Endodermal cell (in vitro differentiated cells): ENCODE measurements at regions not wholly inside any gene's neighbourhood (a gene's known extent, or its start where the extent isn't known, plus 50 kb on each side); places are given as distances from the start of the nearest gene placed in this dataset.
"Not testable (repeated sequence)": the region's sequence is repeated elsewhere in the genome, so short reads cannot be mapped to it uniquely, and the experiment has no call there.

Experiments
- DNase-seq: peaks from one replicate; pipeline ENCODE4 v3.0.0-alpha.2; 2017
- H3K27ac ChIP-seq: 2 replicates; pipeline ENCODE4 v1.5.1; 2013; ENCODE audit warnings: mild to moderate bottlenecking, low read depth, low read length, moderate library complexity
- H3K27me3 ChIP-seq: 2 replicates; pipeline ENCODE4 v1.6.1; 2013; ENCODE audit warnings: mild to moderate bottlenecking, low read length, moderate library complexity; ENCODE audit not compliant: insufficient read depth, control insufficient read depth, poor library complexity, severe bottlenecking
- H3K36me3 ChIP-seq: 2 replicates; pipeline ENCODE4 v1.7.0; 2013; ENCODE audit warnings: mild to moderate bottlenecking, low read length, moderate library complexity; ENCODE audit not compliant: control insufficient read depth, insufficient read depth
- H3K4me1 ChIP-seq: one replicate; pipeline ENCODE4 v1.7.0; 2013; ENCODE audit warnings: low read length; ENCODE audit not compliant: control insufficient read depth, insufficient read depth
- H3K4me3 ChIP-seq: 2 replicates; pipeline ENCODE4 v1.5.1; 2013; ENCODE audit warnings: mild to moderate bottlenecking, low read length, moderate library complexity
- H3K9ac ChIP-seq: 2 replicates; pipeline ENCODE4 v1.6.1; 2013; ENCODE audit warnings: mild to moderate bottlenecking, low read length, moderate library complexity; ENCODE audit not compliant: poor library complexity, severe bottlenecking; ENCODE audit errors: extremely low read depth
- H3K9me3 ChIP-seq: 2 replicates; pipeline ENCODE4 v1.6.1; 2013; ENCODE audit warnings: mild to moderate bottlenecking, low read length, moderate library complexity; ENCODE audit not compliant: control insufficient read depth
- H3K27ac Mint-ChIP-seq: 2 replicates; pipeline ENCODE4 v1.8.0; 2020; ENCODE audit warnings: mixed read lengths
- H3K27me3 Mint-ChIP-seq: 2 replicates; pipeline ENCODE4 v1.8.0; 2021; ENCODE audit warnings: mild to moderate bottlenecking, mixed read lengths; ENCODE audit not compliant: insufficient read depth
- H3K36me3 Mint-ChIP-seq: 2 replicates; pipeline ENCODE4 v1.8.0; 2020; ENCODE audit warnings: low read depth, mixed read lengths
- H3K4me1 Mint-ChIP-seq: 2 replicates; pipeline ENCODE4 v1.8.0; 2020; ENCODE audit warnings: mixed read lengths
- H3K4me3 Mint-ChIP-seq: 2 replicates; pipeline ENCODE4 v1.8.0; 2020; ENCODE audit warnings: mild to moderate bottlenecking, moderate library complexity, mixed read lengths
- H3K9me3 Mint-ChIP-seq: 2 replicates; pipeline ENCODE4 v1.8.0; 2020; ENCODE audit warnings: mild to moderate bottlenecking, mixed read lengths
- CTCF ChIP-seq: fragments of 200-600 bp; sonication (generic); conservative IDR thresholded peaks from 2 replicates; pipeline ENCODE4 v1.5.0; 2021; ENCODE audit warnings: antibody characterized with exemption, mild to moderate bottlenecking
- WGBS, 2 experiments: methylation state at CpG; one replicate each; pipeline versions ENCODE4 v1.1.5 to v1.1.7; 2013; ENCODE audit warnings: missing lambda C conversion rate in 2 of 2, mixed read lengths in 1 of 2; ENCODE audit not compliant: insufficient coverage in 1 of 2, insufficient read length in 1 of 2; 5-methylcytosine and 5-hydroxymethylcytosine counted together

DNA sequence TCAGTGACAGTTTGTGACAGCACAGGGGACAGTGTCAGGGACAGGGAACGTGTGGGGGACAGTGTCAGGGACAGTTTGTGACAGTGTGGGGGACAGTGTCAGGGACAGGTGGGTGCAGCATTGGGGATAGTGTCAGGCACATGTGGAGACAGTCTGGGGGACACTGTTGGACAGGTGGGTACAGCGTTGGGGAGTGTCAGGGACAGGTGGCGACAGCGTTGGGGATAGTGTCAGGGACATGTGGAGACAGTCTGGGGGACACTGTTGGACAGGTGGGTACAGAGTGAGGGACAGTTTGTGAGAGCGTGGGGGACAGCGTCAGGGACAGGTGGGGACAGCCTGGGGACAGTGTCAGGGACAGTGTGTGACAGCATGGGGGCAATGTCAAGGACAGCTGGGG is 140.0 kb downstream of the TMEM121 start:
- Histone ChIP-seq H3K9me3 (no peaks in the 10 kb centered on the region), H3K27me3 (no peaks in the 10 kb centered on the region), H3K4me3 (no peak overlapping the region), H3K4me1 (no peaks in the 10 kb centered on the region), H3K27ac (no peak overlapping the region), H3K9ac (no peak overlapping the region), H3K36me3 (no peaks in the 10 kb centered on the region)
- H3K9me3 Mint-ChIP-seq: peaks cover 67% of the 10 kb centered on the region
- WGBS, 2 experiments: 54 to 66% methylated on average over 3 to 6 of the region's 6 CpGs
- H3K4me1 Mint-ChIP-seq: no peaks in the 10 kb centered on the region
- no peak for TF ChIP-seq CTCF
- H3K27me3 Mint-ChIP-seq: no peaks in the 10 kb centered on the region
- H3K27ac Mint-ChIP-seq: no peak overlapping the region
- no peak overlapping the region for H3K4me3 Mint-ChIP-seq
- no peak for DNase-seq
- H3K36me3 Mint-ChIP-seq: no peaks in the 10 kb centered on the region

- not testable (repeated sequence) for H3K36me3 Mint-ChIP-seq, H3K4me3 ChIP-seq, DNase-seq
Observed at GRCh38 chr14:105666991-105667662, 140.7 kb downstream of the TMEM121 start.

DNA sequence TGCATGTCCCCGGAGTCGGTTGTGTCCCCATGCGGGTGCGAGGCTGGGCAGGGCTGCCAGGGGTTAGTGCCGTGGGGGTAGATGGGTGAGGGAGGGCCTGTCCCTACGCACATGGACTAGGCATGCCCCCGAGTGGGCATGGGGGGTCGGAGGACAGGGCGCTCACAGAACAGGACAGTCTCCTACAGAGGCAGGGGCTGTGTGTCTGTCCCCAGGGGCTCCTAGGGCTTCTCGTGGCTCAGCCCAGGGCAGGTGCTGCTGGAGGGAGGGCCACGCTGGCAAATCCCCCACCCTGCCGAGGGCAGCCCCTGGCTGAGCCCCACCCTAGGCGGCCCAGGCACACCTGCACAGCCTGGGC is 141.3 kb downstream of the TMEM121 start:
- H3K27me3 Mint-ChIP-seq, H3K9ac ChIP-seq, H3K27ac Mint-ChIP-seq, H3K4me3 ChIP-seq, H3K27me3 ChIP-seq, H3K36me3 ChIP-seq, H3K4me1 ChIP-seq, H3K36me3 Mint-ChIP-seq, H3K4me1 Mint-ChIP-seq, H3K9me3 ChIP-seq, DNase-seq, H3K27ac ChIP-seq, H3K4me3 Mint-ChIP-seq: not testable (repeated sequence)
- H3K9me3 Mint-ChIP-seq: peaks cover 61% of the 10 kb centered on the region
- WGBS, 2 experiments: 85 to 96% methylated on average over 4 to 9 of the region's 13 CpGs

More at GRCh38 chr14:105666991-105667662, 140.7 kb downstream of the TMEM121 start:
- not testable (repeated sequence) for H3K27ac ChIP-seq, H3K9ac ChIP-seq, H3K4me1 ChIP-seq, H3K27me3 ChIP-seq, H3K27me3 Mint-ChIP-seq, H3K27ac Mint-ChIP-seq, H3K36me3 ChIP-seq, H3K4me3 Mint-ChIP-seq, H3K4me1 Mint-ChIP-seq, H3K9me3 ChIP-seq
- 75 to 84% methylated on average over 10 to 19 of the region's 29 CpGs for WGBS, 2 experiments
- peaks cover 64% of the 10 kb centered on the region for H3K9me3 Mint-ChIP-seq

DNA sequence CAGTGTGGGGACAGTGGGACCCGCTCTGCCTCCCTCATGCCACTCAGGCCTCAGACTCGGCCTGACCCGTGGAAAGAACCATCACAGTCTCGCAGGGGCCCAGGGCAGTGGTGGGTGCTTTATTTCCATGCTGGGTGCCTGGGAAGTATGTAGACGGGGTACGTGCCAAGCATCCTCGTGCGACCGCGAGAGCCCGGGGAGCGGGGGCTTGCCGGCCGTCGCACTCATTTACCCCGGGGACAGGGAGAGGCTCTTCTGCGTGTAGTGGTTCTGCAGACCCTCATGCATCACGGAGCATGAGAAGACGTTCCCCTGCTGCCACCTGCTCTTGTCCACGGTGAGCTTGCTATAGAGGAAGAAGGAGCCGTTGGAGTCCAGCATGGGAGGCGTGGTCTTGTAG is 141.6 kb downstream of the TMEM121 start:
- not testable (repeated sequence) for H3K27me3 Mint-ChIP-seq, H3K9ac ChIP-seq, H3K4me1 Mint-ChIP-seq, H3K4me1 ChIP-seq, H3K4me3 ChIP-seq, H3K9me3 ChIP-seq, H3K27ac ChIP-seq, H3K36me3 Mint-ChIP-seq, H3K36me3 ChIP-seq, DNase-seq, H3K27me3 ChIP-seq, H3K27ac Mint-ChIP-seq, H3K4me3 Mint-ChIP-seq
- H3K9me3 Mint-ChIP-seq: peaks cover 62% of the 10 kb centered on the region
- 87 to 93% methylated on average over 13 to 21 of the region's 22 CpGs for WGBS, 2 experiments

DNA sequence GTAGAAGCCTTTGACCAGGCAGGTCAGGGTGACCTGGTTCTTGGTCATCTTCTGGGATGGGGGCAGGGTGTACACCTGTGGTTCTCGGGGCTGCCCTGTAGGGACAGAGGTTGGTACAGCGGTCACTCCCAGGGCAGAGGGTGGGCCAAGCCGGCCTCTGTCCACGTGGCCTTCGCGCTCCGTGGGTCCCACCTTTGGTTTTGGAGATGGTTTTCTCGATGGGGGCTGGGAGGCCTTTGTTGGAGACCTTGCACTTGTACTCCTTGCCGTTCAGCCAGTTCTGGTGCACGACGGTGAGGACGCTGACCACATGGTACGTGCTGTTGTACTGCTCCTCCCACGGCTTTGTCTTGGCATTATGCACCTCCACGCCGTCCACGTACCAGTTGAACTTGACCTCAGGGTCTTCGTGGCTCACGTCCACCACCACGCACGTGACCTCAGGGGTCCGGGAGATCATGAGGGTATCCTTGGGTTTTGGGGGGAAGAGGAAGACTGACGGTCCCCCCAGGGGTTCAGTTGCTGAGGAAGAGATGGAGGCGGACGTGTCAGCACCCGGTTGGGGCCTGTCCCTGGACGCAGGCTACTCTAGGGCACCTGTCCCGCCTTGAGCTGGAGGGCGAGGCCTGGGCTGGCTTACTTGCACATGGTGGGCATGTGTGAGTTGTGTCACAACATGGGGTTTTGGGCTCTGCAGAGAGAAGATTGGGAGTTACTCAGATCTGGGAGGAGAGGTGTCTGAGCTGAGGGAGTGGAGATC is 142.3 kb downstream of the TMEM121 start:
- WGBS, 2 experiments: 86 to 88% methylated on average over 12 to 28 of the region's 29 CpGs
- H3K9ac ChIP-seq, H3K36me3 ChIP-seq, H3K9me3 ChIP-seq, H3K4me3 ChIP-seq, H3K4me3 Mint-ChIP-seq, DNase-seq, H3K27ac Mint-ChIP-seq, H3K4me1 Mint-ChIP-seq, H3K36me3 Mint-ChIP-seq, H3K4me1 ChIP-seq, H3K27ac ChIP-seq, H3K27me3 Mint-ChIP-seq, H3K27me3 ChIP-seq: not testable (repeated sequence)
- H3K9me3 Mint-ChIP-seq: peaks cover 68% of the 10 kb centered on the region

GRCh38 chr14:105669231-105669610 is 142.8 kb downstream of the TMEM121 start:
- not testable (repeated sequence) for H3K36me3 ChIP-seq, H3K4me1 ChIP-seq, H3K9me3 ChIP-seq, H3K9ac ChIP-seq, DNase-seq, H3K27ac ChIP-seq, H3K27me3 ChIP-seq, H3K27ac Mint-ChIP-seq, H3K27me3 Mint-ChIP-seq, H3K4me3 ChIP-seq, H3K4me3 Mint-ChIP-seq, H3K4me1 Mint-ChIP-seq, H3K36me3 Mint-ChIP-seq
- 75 to 100% methylated on average over 1 to 6 of the region's 7 CpGs for WGBS, 2 experiments
- peaks cover 71% of the 10 kb centered on the region for H3K9me3 Mint-ChIP-seq
